Large intestine (tissue), 3 donors: ENCODE measurements at regions not wholly inside any gene's neighbourhood (a gene's known extent, or its start where the extent isn't known, plus 50 kb on each side); places are given as distances from the start of the nearest gene placed in this dataset.

Experiments used
- DNase-seq, 2 donors: peaks; one replicate each; pipeline versions ENCODE4 v3.0.0 to v3.0.0-alpha.2; 2013
- H3K27ac ChIP-seq: one replicate; pipeline ENCODE4 v1.5.1; 2013; ENCODE audit warnings: low read length
- H3K27me3 ChIP-seq: 2 replicates; pipeline ENCODE4 v1.6.1; 2013; ENCODE audit warnings: low read length; ENCODE audit not compliant: control insufficient read depth, insufficient read depth
- H3K36me3 ChIP-seq: 2 replicates; pipeline ENCODE4 v1.6.1; 2013; ENCODE audit warnings: low read length; ENCODE audit not compliant: control insufficient read depth, insufficient read depth
- H3K4me1 ChIP-seq: one replicate; pipeline ENCODE4 v1.6.1; 2013; ENCODE audit warnings: low read length; ENCODE audit not compliant: control insufficient read depth, insufficient read depth
- H3K4me3 ChIP-seq: one replicate; pipeline ENCODE4 v1.5.1; 2013; ENCODE audit warnings: low read length
- H3K9me3 ChIP-seq: one replicate; pipeline ENCODE4 v1.6.1; 2013; ENCODE audit warnings: mild to moderate bottlenecking, low read depth, low read length, moderate library complexity; ENCODE audit not compliant: control insufficient read depth
- WGBS: methylation state at CpG from one replicate; pipeline ENCODE4 v1.1.5; 2013; ENCODE audit warnings: low lambda C conversion rate; ENCODE audit not compliant: insufficient coverage; 5-methylcytosine and 5-hydroxymethylcytosine counted together

- Histone ChIP-seq H3K27ac (peak overlapping the region; percentile 71), H3K27me3 (no peaks in the 10 kb centered on the region), H3K9me3 (no peaks in the 10 kb centered on the region), H3K4me1 (peaks cover 8% of the 10 kb centered on the region), H3K36me3 (no peaks in the 10 kb centered on the region), H3K4me3 (no peak overlapping the region)
- no CpG with 5 or more reads among the region's 1 CpG for WGBS
- no peak for DNase-seq
These were observed 240.1 kb upstream of the ZPLD1 start for GRCh38 chr3:102194760-102195159.

DNA sequence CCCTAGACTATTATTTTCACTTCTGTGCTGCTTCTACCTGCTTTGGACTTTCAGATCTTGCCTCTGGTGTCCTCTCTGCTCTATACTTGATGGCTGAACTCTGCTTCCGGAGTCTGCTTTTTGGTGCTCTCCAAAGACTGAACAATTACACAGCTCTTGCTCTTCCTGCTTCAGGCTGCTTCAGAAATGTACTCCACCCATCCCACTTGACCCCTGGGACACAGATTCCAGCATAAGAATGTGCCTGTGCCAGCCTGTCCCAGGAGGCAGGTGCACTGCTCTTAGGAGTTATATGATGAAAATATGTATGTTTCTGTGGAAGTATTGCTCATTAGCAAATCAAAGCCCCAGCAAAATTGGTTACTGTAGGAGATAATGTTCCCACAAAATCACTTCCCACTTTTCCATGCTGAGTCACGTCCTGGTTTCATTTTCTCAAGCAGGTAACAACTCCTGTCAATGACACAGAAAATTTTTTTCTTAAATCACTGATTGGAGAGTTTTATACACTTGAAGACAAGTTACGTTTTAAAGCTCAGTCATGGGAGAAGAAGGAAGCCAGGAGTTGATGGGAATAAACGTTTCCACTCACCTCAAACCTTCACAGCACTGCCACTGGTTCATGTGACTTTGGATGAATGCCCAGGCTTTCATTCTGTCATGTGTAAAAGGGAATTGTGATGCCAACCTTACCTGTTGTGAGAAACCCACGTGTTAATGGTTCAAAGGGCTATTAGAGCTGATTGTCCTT is 239.4 kb upstream of the ZPLD1 start:
- peak; percentile 44 to 74 for DNase-seq
- H3K36me3 ChIP-seq = no peaks in the 10 kb centered on the region
- H3K4me1 ChIP-seq = peaks cover 8% of the 10 kb centered on the region
- H3K9me3 ChIP-seq = no peaks in the 10 kb centered on the region
- no peaks in the 10 kb centered on the region for H3K27me3 ChIP-seq
- no peak overlapping the region for H3K4me3 ChIP-seq
- H3K27ac ChIP-seq = peak overlapping the region; percentile 71
- 53% methylated on average over 2 of the region's 5 CpGs for WGBS

DNA sequence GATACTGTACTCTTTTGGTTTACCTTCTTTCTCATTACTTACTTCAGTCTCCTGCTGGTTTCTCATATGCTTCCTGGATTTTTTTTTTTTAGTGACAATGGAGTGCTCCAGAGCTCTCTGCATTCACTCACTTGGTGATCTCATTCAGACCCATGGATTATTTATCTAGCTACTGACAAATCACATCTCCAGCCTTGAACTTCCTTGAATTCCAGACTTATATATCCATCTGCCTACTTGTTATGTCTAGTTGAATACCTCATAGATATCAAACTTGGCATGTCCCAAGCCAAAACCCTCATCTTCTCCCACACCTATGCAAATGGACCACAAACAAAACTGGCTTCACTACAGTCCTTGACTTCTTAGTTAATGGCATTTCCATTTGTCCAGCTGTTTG is 234.7 kb upstream of the ZPLD1 start:
- Histone ChIP-seq H3K27ac (no peak overlapping the region), H3K36me3 (no peaks in the 10 kb centered on the region), H3K27me3 (no peaks in the 10 kb centered on the region), H3K4me3 (no peak overlapping the region), H3K9me3 (no peaks in the 10 kb centered on the region), H3K4me1 (peaks cover 3% of the 10 kb centered on the region)
- DNase-seq = no peak

DNA sequence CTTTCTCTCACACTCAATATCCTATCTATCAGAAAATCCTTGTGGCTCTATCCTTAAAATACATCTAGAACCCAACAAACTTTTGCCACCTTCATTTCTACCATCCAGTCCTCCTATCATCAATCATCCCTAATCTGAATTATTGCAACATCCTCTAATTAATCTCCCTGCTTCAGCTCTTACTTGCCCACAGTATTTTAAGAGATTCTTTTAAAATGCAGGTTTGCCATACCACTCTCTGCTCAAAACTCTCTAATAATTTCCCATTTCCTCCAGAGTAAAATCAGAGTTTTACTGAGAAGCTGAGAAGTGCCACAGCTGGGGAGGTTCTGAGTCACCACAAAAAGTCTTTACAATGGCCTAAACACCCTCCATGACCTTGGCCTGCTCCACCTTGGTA is 234.3 kb upstream of the ZPLD1 start:
- no peak overlapping the region for H3K4me3 ChIP-seq
- no peaks in the 10 kb centered on the region for H3K27me3 ChIP-seq
- no peak overlapping the region for H3K27ac ChIP-seq
- H3K4me1 ChIP-seq = no peaks in the 10 kb centered on the region
- no peaks in the 10 kb centered on the region for H3K9me3 ChIP-seq
- no peak for DNase-seq
- H3K36me3 ChIP-seq = no peaks in the 10 kb centered on the region

- no peaks in the 10 kb centered on the region for H3K36me3 ChIP-seq
These were observed 229.2 kb upstream of the ZPLD1 start for GRCh38 chr3:102205647-102206046.

DNA sequence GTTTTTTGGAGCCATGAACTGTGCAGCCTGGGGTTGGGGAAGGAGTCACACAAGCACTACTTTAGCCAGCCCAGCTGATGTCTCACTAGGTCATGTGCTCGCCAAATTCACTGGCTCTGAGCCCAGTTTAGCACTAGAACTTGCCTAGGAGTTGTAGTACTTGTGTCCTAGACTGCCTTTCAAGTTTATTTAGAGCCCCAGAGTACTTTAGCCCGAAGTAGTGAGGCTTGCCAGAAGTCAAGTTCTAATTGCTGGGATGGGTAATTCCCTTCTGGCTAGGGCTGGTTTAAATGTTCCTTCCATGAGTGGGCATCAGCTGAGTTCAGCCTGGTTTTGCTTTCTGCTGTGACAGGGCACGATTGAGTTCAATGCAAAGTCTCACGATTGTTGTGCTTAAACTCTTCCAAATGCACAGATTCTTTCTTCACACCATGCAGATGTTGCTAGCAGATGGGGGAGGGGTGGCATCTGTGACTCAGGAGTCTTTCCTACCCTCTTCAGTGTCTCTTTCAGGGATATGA is 228.2 kb upstream of the ZPLD1 start:
- no peak overlapping the region for H3K27ac ChIP-seq
- H3K4me1 ChIP-seq = no peaks in the 10 kb centered on the region
- H3K36me3 ChIP-seq = no peaks in the 10 kb centered on the region
- H3K4me3 ChIP-seq = no peak overlapping the region
- no peaks in the 10 kb centered on the region for H3K27me3 ChIP-seq
- no peaks in the 10 kb centered on the region for H3K9me3 ChIP-seq
- peak; percentile 21 to 49 for DNase-seq
- WGBS = no CpG with 5 or more reads among the region's 4 CpGs

More at GRCh38 chr3:102205647-102206046, 229.2 kb upstream of the ZPLD1 start:
- no peak overlapping the region for H3K27ac ChIP-seq
- H3K9me3 ChIP-seq = no peaks in the 10 kb centered on the region
- DNase-seq = no peak
- no CpG with 5 or more reads among the region's 1 CpG for WGBS
- no peak overlapping the region for H3K4me3 ChIP-seq
- no peaks in the 10 kb centered on the region for H3K4me1 ChIP-seq
- no peaks in the 10 kb centered on the region for H3K27me3 ChIP-seq

DNA sequence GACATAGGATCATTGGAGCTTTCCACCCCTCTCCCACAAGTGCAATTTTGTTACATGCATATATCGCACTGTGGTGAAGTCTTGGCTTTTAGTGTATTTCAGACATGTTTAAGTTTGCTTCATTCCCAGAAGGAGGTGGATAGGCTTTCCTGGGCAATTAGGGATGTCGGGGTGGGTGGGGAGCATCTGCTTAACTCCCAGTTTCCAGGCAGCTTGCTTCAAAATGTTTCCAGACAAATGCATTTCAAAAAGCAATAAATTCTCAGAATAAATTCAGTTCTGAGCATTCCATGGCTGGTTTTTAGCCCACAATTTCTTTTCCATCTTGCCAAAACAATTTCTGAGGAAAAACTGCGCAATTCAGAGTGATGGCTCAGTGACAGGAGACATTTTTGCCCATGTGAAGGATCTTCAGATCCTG is 227.7 kb upstream of the ZPLD1 start:
- no peak overlapping the region for H3K27ac ChIP-seq
- no peaks in the 10 kb centered on the region for H3K9me3 ChIP-seq
- H3K36me3 ChIP-seq = no peaks in the 10 kb centered on the region
- DNase-seq = no peak
- no peaks in the 10 kb centered on the region for H3K27me3 ChIP-seq
- no peak overlapping the region for H3K4me3 ChIP-seq
- WGBS = no CpG with 5 or more reads among the region's 3 CpGs
- H3K4me1 ChIP-seq = no peaks in the 10 kb centered on the region

DNA sequence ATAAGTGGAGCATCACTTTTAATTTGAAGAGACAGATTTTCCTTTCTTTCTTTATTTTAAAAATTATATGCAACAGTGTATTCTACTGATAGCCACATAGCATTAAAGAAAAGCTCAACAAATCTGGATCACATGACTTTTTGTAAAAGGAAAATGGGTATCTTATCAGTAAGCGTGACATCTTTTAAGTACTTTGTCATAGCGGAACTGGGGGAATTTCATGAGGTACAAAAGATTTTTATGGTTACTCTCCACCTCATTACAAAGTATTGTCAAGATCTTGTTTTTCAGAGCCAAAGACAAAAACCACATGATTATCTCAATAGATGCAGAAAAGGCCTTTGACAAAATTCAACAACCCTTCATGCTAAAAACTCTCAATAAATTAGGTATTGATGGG is 219.6 kb upstream of the ZPLD1 start:
- no peaks in the 10 kb centered on the region for H3K27me3 ChIP-seq
- H3K4me3 ChIP-seq = no peak overlapping the region
- peaks cover 3% of the 10 kb centered on the region for H3K9me3 ChIP-seq
- H3K4me1 ChIP-seq = no peaks in the 10 kb centered on the region
- DNase-seq = no peak
- H3K27ac ChIP-seq = no peak overlapping the region
- WGBS = no CpG with 5 or more reads among the region's 2 CpGs
- no peaks in the 10 kb centered on the region for H3K36me3 ChIP-seq

GRCh38 chr3:102223132-102223531 is 211.7 kb upstream of the ZPLD1 start:
- peaks cover 5% of the 10 kb centered on the region for H3K4me1 ChIP-seq
- no CpG with 5 or more reads among the region's 10 CpGs for WGBS
- no peak overlapping the region for H3K27ac ChIP-seq
- no peaks in the 10 kb centered on the region for H3K27me3 ChIP-seq
- DNase-seq = no peak
- no peaks in the 10 kb centered on the region for H3K9me3 ChIP-seq
- H3K36me3 ChIP-seq = no peaks in the 10 kb centered on the region
- H3K4me3 ChIP-seq = no peak overlapping the region

GRCh38 chr3:102224171-102224570 is 210.6 kb upstream of the ZPLD1 start:
- H3K27me3 ChIP-seq = no peaks in the 10 kb centered on the region
- H3K36me3 ChIP-seq = no peaks in the 10 kb centered on the region
- H3K9me3 ChIP-seq = no peaks in the 10 kb centered on the region
- no CpG with 5 or more reads among the region's 3 CpGs for WGBS
- H3K27ac ChIP-seq = no peak overlapping the region
- peaks cover 5% of the 10 kb centered on the region for H3K4me1 ChIP-seq
- DNase-seq = no peak
- no peak overlapping the region for H3K4me3 ChIP-seq

- Histone ChIP-seq H3K27me3 (no peaks in the 10 kb centered on the region), H3K4me3 (no peak overlapping the region), H3K4me1 (peaks cover 5% of the 10 kb centered on the region), H3K36me3 (no peaks in the 10 kb centered on the region), H3K27ac (no peak overlapping the region), H3K9me3 (no peaks in the 10 kb centered on the region)
- WGBS = 100% methylated on average over 2 of the region's 8 CpGs
- DNase-seq = no peak
These were observed 209.8 kb upstream of the ZPLD1 start for GRCh38 chr3:102225005-102225404.
